ENCODE measurements at regions not wholly inside any gene's neighbourhood (a gene's known extent, or its start where the extent isn't known, plus 50 kb on each side); places are given as distances from the start of the nearest gene placed in this dataset.

DNA sequence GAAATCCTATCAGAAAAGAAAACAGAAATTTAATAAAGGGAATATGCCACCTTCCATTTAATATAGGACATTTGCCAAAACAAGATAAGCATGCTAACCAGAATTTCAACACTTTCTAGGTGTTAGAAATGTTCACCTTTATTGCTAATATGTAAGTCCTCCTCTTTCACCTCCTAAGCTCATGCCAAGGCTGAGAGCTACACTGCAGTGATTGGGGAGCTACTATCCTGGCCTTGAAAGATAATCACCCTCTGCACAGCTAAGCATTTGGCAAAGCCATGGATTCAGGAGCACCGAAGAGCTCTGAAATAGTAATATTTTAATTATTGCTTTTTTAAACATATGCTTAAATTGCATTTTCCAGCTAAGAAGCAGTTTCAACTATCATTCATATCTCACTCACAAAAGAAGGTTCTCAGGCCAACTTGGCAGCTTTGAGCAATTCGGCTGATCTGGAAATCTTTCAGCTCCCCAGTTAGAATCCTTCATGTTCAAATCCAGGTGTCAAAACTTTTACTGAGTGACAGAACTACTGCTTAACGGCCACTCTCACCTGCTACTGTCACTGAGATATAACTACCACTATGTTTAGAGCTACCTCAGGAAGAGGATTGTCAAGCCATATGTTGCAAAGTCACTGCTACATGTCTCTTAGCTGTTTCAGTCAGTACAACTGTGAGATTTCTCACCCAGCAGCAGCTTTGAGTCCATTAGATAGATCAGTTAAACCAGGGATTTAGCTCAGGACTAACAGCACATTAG, 302.0 kb downstream of the NFIB start:
- FAIRE-seq (no peak), DNase-seq (ENCODE audit: extremely low read depth in 1 of 4, low spot score in 3 of 4) (no peak), ATAC-seq (no peak)
- Histone ChIP-seq H3K27me3 (ENCODE audit: control insufficient read depth in 2 of 2, insufficient read depth in 2 of 2, low read length in 2 of 2) (peaks cover 0 to 6% of the 10 kb centered on the region in 2 experiments; a peak in 1 of 5 replicates), H3K4me3 (no peak overlapping the region), H3K9me3 (replicated peaks; ENCODE audit: control insufficient read depth, insufficient read depth, low read depth, low read length) (no peaks in the 10 kb centered on the region), H3K9ac (ENCODE audit: insufficient read depth in 1 of 2, low read depth in 2 of 2, low read length in 2 of 2) (no peak overlapping the region), H3K4me1 (replicated peaks in 1 of 2; ENCODE audit: control insufficient read depth in 2 of 2, insufficient read depth in 2 of 2, low read length in 2 of 2) (no peaks in the 10 kb centered on the region), H3K4me2 (ENCODE audit: insufficient read depth, low read length) (no peak overlapping the region), H3K27ac (ENCODE audit: extremely low read depth, low read depth, low read length) (no peak overlapping the region), H4K20me1 (replicated peaks; ENCODE audit: control insufficient read depth, insufficient read depth, low read length) (no peaks in the 10 kb centered on the region), H3K9me1 (ENCODE audit: control insufficient read depth, insufficient read depth, low read length) (no peaks in the 10 kb centered on the region), H3K79me2 (ENCODE audit: control insufficient read depth, insufficient read depth, low read length) (no peaks in the 10 kb centered on the region), H3K36me3 (ENCODE audit: control insufficient read depth, insufficient read depth, low read length) (no peaks in the 10 kb centered on the region), H2AFZ (ENCODE audit: low read depth, low read length) (no peak overlapping the region)
- ChIA-PET CTCF (ENCODE audit: low intra/inter-chr PET ratio) (no interaction called here), POLR2A (no interaction called here)
- intact Hi-C loops (cut with micrococcal nuclease) (no loop called here), in situ Hi-C loops (cut with MboI) (no loop called here)
- WGBS (ENCODE audit: insufficient coverage, low coverage, missing lambda C conversion rate) = 4% methylated on average over 2 of the region's 3 CpGs
- no TSS peak for BruUV-seq (replicated peaks)
- TF ChIP-seq, protein P1, sequence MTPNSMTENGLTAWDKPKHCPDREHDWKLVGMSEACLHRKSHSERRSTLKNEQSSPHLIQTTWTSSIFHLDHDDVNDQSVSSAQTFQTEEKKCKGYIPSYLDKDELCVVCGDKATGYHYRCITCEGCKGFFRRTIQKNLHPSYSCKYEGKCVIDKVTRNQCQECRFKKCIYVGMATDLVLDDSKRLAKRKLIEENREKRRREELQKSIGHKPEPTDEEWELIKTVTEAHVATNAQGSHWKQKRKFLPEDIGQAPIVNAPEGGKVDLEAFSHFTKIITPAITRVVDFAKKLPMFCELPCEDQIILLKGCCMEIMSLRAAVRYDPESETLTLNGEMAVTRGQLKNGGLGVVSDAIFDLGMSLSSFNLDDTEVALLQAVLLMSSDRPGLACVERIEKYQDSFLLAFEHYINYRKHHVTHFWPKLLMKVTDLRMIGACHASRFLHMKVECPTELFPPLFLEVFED (CRISPR knock-in tag; conservative IDR thresholded peaks at IDR 0.05) = no peak
- TF ChIP-seq SPI1 (IDR thresholded peaks at IDR 0.05; ENCODE audit: borderline replicate concordance, low read depth, low read length) (no peak), FOXJ3 (CRISPR knock-in tag; IDR thresholded peaks at IDR 0.05) (no peak), TAF7 (tag; IDR thresholded peaks at IDR 0.05) (no peak), CREB1 (IDR thresholded peaks at IDR 0.05) (no peak), CREB1 (CRISPR knock-in tag; IDR thresholded peaks at IDR 0.05) (no peak), EP400 (IDR thresholded peaks at IDR 0.05) (no peak), XRCC3 (IDR thresholded peaks at IDR 0.05) (no peak), STAT5B (CRISPR knock-in tag; IDR thresholded peaks at IDR 0.05) (no peak), SIX5 (IDR thresholded peaks at IDR 0.05; ENCODE audit: borderline replicate concordance in 1 of 2, insufficient read depth in 1 of 2, low read depth in 1 of 2, low read length in 2 of 2) (no peak), PRMT5 (CRISPR knock-in tag; IDR thresholded peaks at IDR 0.05) (no peak), ZNF785 (CRISPR knock-in tag; IDR thresholded peaks at IDR 0.05) (no peak), THRAP3 (IDR thresholded peaks at IDR 0.05; ENCODE audit: borderline replicate concordance) (no peak)
- TF ChIP-seq, protein P2, sequence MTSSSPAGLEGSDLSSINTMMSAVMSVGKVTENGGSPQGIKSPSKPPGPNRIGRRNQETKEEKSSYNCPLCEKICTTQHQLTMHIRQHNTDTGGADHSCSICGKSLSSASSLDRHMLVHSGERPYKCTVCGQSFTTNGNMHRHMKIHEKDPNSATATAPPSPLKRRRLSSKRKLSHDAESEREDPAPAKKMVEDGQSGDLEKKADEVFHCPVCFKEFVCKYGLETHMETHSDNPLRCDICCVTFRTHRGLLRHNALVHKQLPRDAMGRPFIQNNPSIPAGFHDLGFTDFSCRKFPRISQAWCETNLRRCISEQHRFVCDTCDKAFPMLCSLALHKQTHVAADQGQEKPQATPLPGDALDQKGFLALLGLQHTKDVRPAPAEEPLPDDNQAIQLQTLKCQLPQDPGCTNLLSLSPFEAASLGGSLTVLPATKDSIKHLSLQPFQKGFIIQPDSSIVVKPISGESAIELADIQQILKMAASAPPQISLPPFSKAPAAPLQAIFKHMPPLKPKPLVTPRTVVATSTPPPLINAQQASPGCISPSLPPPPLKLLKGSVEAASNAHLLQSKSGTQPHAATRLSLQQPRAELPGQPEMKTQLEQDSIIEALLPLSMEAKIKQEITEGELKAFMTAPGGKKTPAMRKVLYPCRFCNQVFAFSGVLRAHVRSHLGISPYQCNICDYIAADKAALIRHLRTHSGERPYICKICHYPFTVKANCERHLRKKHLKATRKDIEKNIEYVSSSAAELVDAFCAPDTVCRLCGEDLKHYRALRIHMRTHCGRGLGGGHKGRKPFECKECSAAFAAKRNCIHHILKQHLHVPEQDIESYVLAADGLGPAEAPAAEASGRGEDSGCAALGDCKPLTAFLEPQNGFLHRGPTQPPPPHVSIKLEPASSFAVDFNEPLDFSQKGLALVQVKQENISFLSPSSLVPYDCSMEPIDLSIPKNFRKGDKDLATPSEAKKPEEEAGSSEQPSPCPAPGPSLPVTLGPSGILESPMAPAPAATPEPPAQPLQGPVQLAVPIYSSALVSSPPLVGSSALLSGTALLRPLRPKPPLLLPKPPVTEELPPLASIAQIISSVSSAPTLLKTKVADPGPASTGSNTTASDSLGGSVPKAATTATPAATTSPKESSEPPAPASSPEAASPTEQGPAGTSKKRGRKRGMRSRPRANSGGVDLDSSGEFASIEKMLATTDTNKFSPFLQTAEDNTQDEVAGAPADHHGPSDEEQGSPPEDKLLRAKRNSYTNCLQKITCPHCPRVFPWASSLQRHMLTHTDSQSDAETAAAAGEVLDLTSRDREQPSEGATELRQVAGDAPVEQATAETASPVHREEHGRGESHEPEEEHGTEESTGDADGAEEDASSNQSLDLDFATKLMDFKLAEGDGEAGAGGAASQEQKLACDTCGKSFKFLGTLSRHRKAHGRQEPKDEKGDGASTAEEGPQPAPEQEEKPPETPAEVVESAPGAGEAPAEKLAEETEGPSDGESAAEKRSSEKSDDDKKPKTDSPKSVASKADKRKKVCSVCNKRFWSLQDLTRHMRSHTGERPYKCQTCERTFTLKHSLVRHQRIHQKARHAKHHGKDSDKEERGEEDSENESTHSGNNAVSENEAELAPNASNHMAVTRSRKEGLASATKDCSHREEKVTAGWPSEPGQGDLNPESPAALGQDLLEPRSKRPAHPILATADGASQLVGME (CRISPR knock-in tag; IDR thresholded peaks at IDR 0.05) = no peak
- TF ChIP-seq, protein P3, sequence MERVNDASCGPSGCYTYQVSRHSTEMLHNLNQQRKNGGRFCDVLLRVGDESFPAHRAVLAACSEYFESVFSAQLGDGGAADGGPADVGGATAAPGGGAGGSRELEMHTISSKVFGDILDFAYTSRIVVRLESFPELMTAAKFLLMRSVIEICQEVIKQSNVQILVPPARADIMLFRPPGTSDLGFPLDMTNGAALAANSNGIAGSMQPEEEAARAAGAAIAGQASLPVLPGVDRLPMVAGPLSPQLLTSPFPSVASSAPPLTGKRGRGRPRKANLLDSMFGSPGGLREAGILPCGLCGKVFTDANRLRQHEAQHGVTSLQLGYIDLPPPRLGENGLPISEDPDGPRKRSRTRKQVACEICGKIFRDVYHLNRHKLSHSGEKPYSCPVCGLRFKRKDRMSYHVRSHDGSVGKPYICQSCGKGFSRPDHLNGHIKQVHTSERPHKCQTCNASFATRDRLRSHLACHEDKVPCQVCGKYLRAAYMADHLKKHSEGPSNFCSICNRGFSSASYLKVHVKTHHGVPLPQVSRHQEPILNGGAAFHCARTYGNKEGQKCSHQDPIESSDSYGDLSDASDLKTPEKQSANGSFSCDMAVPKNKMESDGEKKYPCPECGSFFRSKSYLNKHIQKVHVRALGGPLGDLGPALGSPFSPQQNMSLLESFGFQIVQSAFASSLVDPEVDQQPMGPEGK (CRISPR knock-in tag; IDR thresholded peaks at IDR 0.05; ENCODE audit: borderline replicate concordance) = no peak

Measured in K562 (cell line).